K562 (cell line): ENCODE measurements at regions not wholly inside any gene's neighbourhood (a gene's known extent, or its start where the extent isn't known, plus 50 kb on each side); places are given as distances from the start of the nearest gene placed in this dataset.

Source experiments
- ATAC-seq: fragments of 200-7000 bp; cut with Tn5 transposase; 3 replicates; pipeline ENCODE4 v1.9.1; 2020; ENCODE audit warnings: moderate library complexity
- BruUV-seq: library from RNA; stranded (reverse); fragments of 400-500 nt; replicated peaks from 2 replicates; lab custom pipeline; 2021; lab: Mats Ljungman, UMichigan
- CTCF ChIA-PET: fragments of 300-600 bp; formaldehyde crosslinking; extraction: SDS; loops from one replicate; lab custom pipeline; 2021; ENCODE audit warnings: low intra/inter-chr PET ratio; lab: Yijun Ruan, JAX
- POLR2A ChIA-PET: fragments of 300-600, 350-650 bp; sonication (Branson Sonifier 250); formaldehyde crosslinking; extraction: SDS; loops from one replicate; lab custom pipeline; 2021; ENCODE audit warnings: antibody characterized with exemption, inconsistent platforms; lab: Yijun Ruan, JAX
- DNase-seq, 4 experiments: peaks; one replicate each; pipeline versions ENCODE4 v3.0.0 to v3.0.0-alpha.2; 2011 to 2018; ENCODE audit warnings: low spot score in 3 of 4, mixed read lengths in 3 of 4; ENCODE audit errors: extremely low read depth in 1 of 4
- FAIRE-seq: peaks from 2 replicates; lab custom pipeline; 2011; peaks lifted over from hg19 to GRCh38; lab: Jason Lieb, UNC
- H2AFZ ChIP-seq: 2 replicates; pipeline ENCODE4 v1.6.0; 2011; ENCODE audit warnings: low read depth, low read length, control low read depth, inconsistent platforms
- H3K27ac ChIP-seq: fragments of 200-600 bp; 3 replicates; pipeline ENCODE4 v1.8.0; 2011; ENCODE audit warnings: low read depth, mild to moderate bottlenecking, control low read depth, inconsistent platforms, low read length, moderate library complexity, mixed read lengths; ENCODE audit errors: extremely low read depth
- H3K27me3 ChIP-seq, 2 experiments: fragments of 300-600 bp in 1 of 2; 2 replicates in 1 of 2; 3 replicates in 1 of 2; pipeline versions ENCODE4 v1.6.0 to v1.8.0; 2011; ENCODE audit warnings: inconsistent platforms in 2 of 2, low read length in 2 of 2, mild to moderate bottlenecking in 1 of 2, mixed read lengths in 1 of 2, moderate library complexity in 1 of 2; ENCODE audit not compliant: control insufficient read depth in 2 of 2, insufficient read depth in 2 of 2
- H3K36me3 ChIP-seq: fragments of 300-600 bp; 3 replicates; pipeline ENCODE4 v1.8.0; 2011; ENCODE audit warnings: mild to moderate bottlenecking, low read length, inconsistent platforms; ENCODE audit not compliant: control insufficient read depth, insufficient read depth
- H3K4me1 ChIP-seq, 2 experiments: fragments of 200-600 bp in 1 of 2; replicated peaks in 1 of 2; 2 replicates in 1 of 2; 3 replicates in 1 of 2; pipeline versions ENCODE4 v1.5.1 to v1.8.0; 2011; ENCODE audit warnings: inconsistent platforms in 2 of 2, low read length in 2 of 2, mild to moderate bottlenecking in 1 of 2, mixed read lengths in 1 of 2, moderate library complexity in 1 of 2; ENCODE audit not compliant: control insufficient read depth in 2 of 2, insufficient read depth in 2 of 2
- H3K4me2 ChIP-seq: 2 replicates; pipeline ENCODE4 v1.6.1; 2011; ENCODE audit warnings: low read length, control low read depth, inconsistent platforms, mixed read lengths; ENCODE audit not compliant: insufficient read depth
- H3K4me3 ChIP-seq: fragments of 200-600 bp; sonication (generic), shearing (Covaris generic); 2 replicates; pipeline ENCODE4 v1.5.1; 2016; ENCODE audit warnings: control low read depth, inconsistent platforms
- H3K79me2 ChIP-seq: fragments of 200-600 bp; 3 replicates; pipeline ENCODE4 v1.8.0; 2011; ENCODE audit warnings: low read length, inconsistent platforms; ENCODE audit not compliant: control insufficient read depth, insufficient read depth
- H3K9ac ChIP-seq, 2 experiments: 2 replicates each; pipeline versions ENCODE4 v1.6.0 to v1.6.1; 2011; ENCODE audit warnings: low read depth in 2 of 2, low read length in 2 of 2, control low read depth in 1 of 2, inconsistent platforms in 1 of 2, mild to moderate bottlenecking in 1 of 2, mixed read lengths in 1 of 2; ENCODE audit not compliant: insufficient read depth in 1 of 2
- H3K9me1 ChIP-seq: one replicate; pipeline ENCODE4 v1.6.0; 2011; ENCODE audit warnings: inconsistent platforms, mild to moderate bottlenecking, low read length, moderate library complexity; ENCODE audit not compliant: control insufficient read depth, insufficient read depth
- H3K9me3 ChIP-seq: replicated peaks from 2 replicates; pipeline ENCODE4 v1.5.1; 2011; ENCODE audit warnings: low read depth, low read length, inconsistent platforms; ENCODE audit not compliant: control insufficient read depth, insufficient read depth
- H4K20me1 ChIP-seq: replicated peaks from 2 replicates; pipeline ENCODE4 v1.6.1; 2011; ENCODE audit warnings: low read length, inconsistent platforms, mixed read lengths; ENCODE audit not compliant: control insufficient read depth, insufficient read depth
- BACH1 ChIP-seq: fragments of 200-800 bp; sonication (Bioruptor generic); IDR thresholded peaks from 2 replicates; pipeline ENCODE4 v1.6.1; 2016; ENCODE audit warnings: missing genetic modification characterization, missing compliant biosample characterization
- E2F5 ChIP-seq: sonication (generic); formaldehyde crosslinking; IDR thresholded peaks from 2 replicates; pipeline ENCODE4 v1.8.0; 2022; ENCODE audit warnings: mild to moderate bottlenecking, missing genetic modification reagents
- EHMT2 ChIP-seq: fragments of 450-650 bp; IDR thresholded peaks from 2 replicates; pipeline ENCODE4 v1.6.1; 2018; ENCODE audit warnings: antibody characterized with exemption
- NONO ChIP-seq, 2 experiments: fragments of 200-400 bp in 1 of 2; fragments of 450-650 bp in 1 of 2; formaldehyde crosslinking in 1 of 2; IDR thresholded peaks; 2 replicates each; pipeline ENCODE4 v1.6.1; 2017; ENCODE audit warnings: low read depth in 2 of 2, mild to moderate bottlenecking in 2 of 2, moderate library complexity in 2 of 2, low read length in 1 of 2
- POLR2AphosphoS2 ChIP-seq: IDR thresholded peaks from 2 replicates; pipeline ENCODE4 v1.6.1; 2012; ENCODE audit warnings: low read length, improper control_type of control experiment
- STAT5A ChIP-seq: IDR thresholded peaks from 2 replicates; pipeline ENCODE4 v1.6.1; 2012; ENCODE audit warnings: low read length, inconsistent platforms, borderline replicate concordance
- STAT6 ChIP-seq: sonication (generic); formaldehyde crosslinking; IDR thresholded peaks from 2 replicates; pipeline ENCODE4 v1.8.1; 2023; ENCODE audit warnings: mild to moderate bottlenecking, missing genetic modification reagents
- TBL1XR1 ChIP-seq, 2 experiments: IDR thresholded peaks; 2 replicates each; pipeline ENCODE4 v1.6.1; 2012; ENCODE audit warnings: improper control_type of control experiment in 2 of 2, low read length in 2 of 2, mild to moderate bottlenecking in 1 of 2
- ZNF124 ChIP-seq: sonication (generic); formaldehyde crosslinking; IDR thresholded peaks from 2 replicates; pipeline ENCODE4 v1.8.1; 2022; ENCODE audit warnings: missing genetic modification reagents
- ZNF740 ChIP-seq, 3 experiments: fragments of 200-800 bp in 1 of 3; sonication (Bioruptor generic) in 1 of 3; sonication (generic) in 1 of 3; formaldehyde crosslinking in 1 of 3; IDR thresholded peaks; 2 replicates each; pipeline versions ENCODE4 v1.6.1 to v1.8.0; 2016 to 2022; ENCODE audit warnings: mild to moderate bottlenecking in 2 of 3, missing compliant biosample characterization in 2 of 3, missing genetic modification characterization in 2 of 3, missing genetic modification reagents in 1 of 3
- ZZZ3 ChIP-seq: fragments of 450-650 bp; IDR thresholded peaks from 2 replicates; pipeline ENCODE4 v1.6.1; 2016; ENCODE audit warnings: antibody characterized with exemption, mild to moderate bottlenecking, moderate library complexity
- WGBS: fragments of 100-300 bp; shearing (Covaris generic); methylation state at CpG from one replicate; pipeline ENCODE4 v1.1.6; 2016; ENCODE audit warnings: low coverage, mixed read lengths; ENCODE audit not compliant: insufficient coverage; ENCODE audit errors: missing lambda C conversion rate; 5-methylcytosine and 5-hydroxymethylcytosine counted together
- in situ Hi-C: fragments of 300-500 bp; cut with MboI; formaldehyde crosslinking; loops from 4 replicates; pipeline ENCODE4 v1.15.0; 2018; ENCODE audit warnings: inconsistent platforms, mixed read lengths
- intact Hi-C: fragments of 100-400 bp; cut with micrococcal nuclease; formaldehyde crosslinking; loops from 2 replicates; pipeline ENCODE4 v1.14.2; 2022

- TF ChIP-seq BACH1 (tag): no peak
- TF ChIP-seq ZNF740 (CRISPR knock-in tag; IDR thresholded peaks at IDR 0.05): no peak
- no peak for TF ChIP-seq ZNF740 (tag; IDR thresholded peaks at IDR 0.05)
- TF ChIP-seq POLR2AphosphoS2: no peak
- no peak for TF ChIP-seq STAT5A
- no peak for TF ChIP-seq E2F5 (CRISPR knock-in tag)
- no peak for TF ChIP-seq TBL1XR1 (IDR thresholded peaks at IDR 0.05; ENCODE audit: low read length in 2 of 2)
- no peak for TF ChIP-seq EHMT2
These were observed 146.5 kb downstream of the LACC1 start (continued) for GRCh38 chr13:44026194-44026593.

- H3K27me3 ChIP-seq: no peaks in the 10 kb centered on the region
- H3K79me2 ChIP-seq: no peaks in the 10 kb centered on the region
- WGBS: 2% methylated on average over 3 of the region's 3 CpGs
- CTCF ChIA-PET: no interaction called here
- no peak overlapping the region for H3K4me3 ChIP-seq
- FAIRE-seq: no peak
- no peaks in the 10 kb centered on the region for H3K9me3 ChIP-seq
- intact Hi-C loops: no loop called here
- H3K27ac ChIP-seq: no peak overlapping the region
- no peaks in the 10 kb centered on the region for H3K36me3 ChIP-seq
- POLR2A ChIA-PET: no interaction called here
- H3K4me1 ChIP-seq: no peaks in the 10 kb centered on the region
- TF ChIP-seq NONO (IDR thresholded peaks at IDR 0.05; ENCODE audit: low read depth in 2 of 2, low read length in 1 of 2) (no peak), STAT6 (CRISPR knock-in tag) (no peak), ZNF124 (no peak), ZZZ3 (no peak)
- DNase-seq: no peak
- no peak for ATAC-seq
- in situ Hi-C loops: loop anchor here (25.0 kb wide), 1 partner anchor 434 kb away; no protein-coding TSS in a partner anchor
- H3K9me1 ChIP-seq: no peaks in the 10 kb centered on the region
- no peak overlapping the region for H3K9ac ChIP-seq
- no peaks in the 10 kb centered on the region for H4K20me1 ChIP-seq
- BruUV-seq: no TSS peak
- H2AFZ ChIP-seq: no peak overlapping the region
- no peak overlapping the region for H3K4me2 ChIP-seq
These were observed 149.0 kb downstream of the LACC1 start for GRCh38 chr13:44028734-44029133.
